ENCODE measurements at regions not wholly inside any gene's neighbourhood (a gene's known extent, or its start where the extent isn't known, plus 50 kb on each side); places are given as distances from the start of the nearest gene placed in this dataset.
"Not testable (repeated sequence)": the region's sequence is repeated elsewhere in the genome, so short reads cannot be mapped to it uniquely, and the experiment has no call there.

GRCh38 chr3:196141052-196141865, 59.4 kb upstream of the TFRC start:
- no peaks in the 10 kb centered on the region for H3K9me3 ChIP-seq (ENCODE audit: control insufficient read depth in 2 of 3, low read length in 3 of 3)
- Mint-ChIP-seq H3K4me3 (no peak overlapping the region), H3K9me3 (no peaks in the 10 kb centered on the region), H3K27me3 (no peaks in the 10 kb centered on the region), H3K4me1 (peaks cover 0 to 15% (median 4%) of the 10 kb centered on the region in 7 donors), H3K27ac (peak overlapping the region in 2 of 9 donors; percentile 65 to 76), H3K36me3 (no peaks in the 10 kb centered on the region)
- H3K27ac ChIP-seq (ENCODE audit: low read depth, low read length): no peak overlapping the region
- no peak overlapping the region for H3K4me3 ChIP-seq (ENCODE audit: low read length)
- no peaks in the 10 kb centered on the region for H3K36me3 ChIP-seq (ENCODE audit: control insufficient read depth in 2 of 3, insufficient read depth in 3 of 3, low read length in 3 of 3)
- CTCF ChIA-PET: no interaction called here
- DNase-seq (no peak), ATAC-seq (no peak)
- no peaks in the 10 kb centered on the region for H3K27me3 ChIP-seq (ENCODE audit: control insufficient read depth in 2 of 2, insufficient read depth in 2 of 2, low read length in 2 of 2)
- POLR2A ChIA-PET: no interaction called here
- intact Hi-C loops (cut with micrococcal nuclease): no loop called here
- no peaks in the 10 kb centered on the region for H3K4me1 ChIP-seq (ENCODE audit: control insufficient read depth in 2 of 2, insufficient read depth in 2 of 2, low read length in 2 of 2)

- H3K4me1 ChIP-seq (ENCODE audit: control insufficient read depth in 2 of 2, insufficient read depth in 2 of 2, low read length in 2 of 2): no peaks in the 10 kb centered on the region
- no peaks in the 10 kb centered on the region for H3K27me3 ChIP-seq (ENCODE audit: control insufficient read depth in 2 of 2, insufficient read depth in 2 of 2, low read length in 2 of 2)
- H3K4me1 Mint-ChIP-seq: peaks cover 0 to 20% (median 5%) of the 10 kb centered on the region in 7 donors
- H3K4me3 ChIP-seq (ENCODE audit: low read length): no peak overlapping the region
- DNase-seq: no peak
- intact Hi-C loops (cut with micrococcal nuclease): no loop called here
- H3K4me3 Mint-ChIP-seq: peak overlapping the region in 1 of 10 donors; percentile 16
- H3K27me3 Mint-ChIP-seq: no peaks in the 10 kb centered on the region
- H3K9me3 Mint-ChIP-seq: no peaks in the 10 kb centered on the region
- H3K9me3 ChIP-seq (ENCODE audit: control insufficient read depth in 2 of 3, low read length in 3 of 3): no peaks in the 10 kb centered on the region
- ChIA-PET CTCF (no interaction called here), POLR2A (no interaction called here)
- H3K27ac ChIP-seq (ENCODE audit: low read depth, low read length): no peak overlapping the region
- H3K36me3 Mint-ChIP-seq: no peaks in the 10 kb centered on the region
- no peaks in the 10 kb centered on the region for H3K36me3 ChIP-seq (ENCODE audit: control insufficient read depth in 2 of 3, insufficient read depth in 3 of 3, low read length in 3 of 3)
- H3K27ac Mint-ChIP-seq: peak overlapping the region in 1 of 9 donors; percentile 23
- ATAC-seq: no peak
Measured at GRCh38 chr3:196140224-196140623, 58.3 kb upstream of the TFRC start.

GRCh38 chr3:196139281-196139680, 57.4 kb upstream of the TFRC start:
- ATAC-seq (no peak), DNase-seq (no peak)
- ChIA-PET CTCF (no interaction called here), POLR2A (no interaction called here)
- no peaks in the 10 kb centered on the region for H3K36me3 ChIP-seq (ENCODE audit: control insufficient read depth in 2 of 3, insufficient read depth in 3 of 3, low read length in 3 of 3)
- Mint-ChIP-seq H3K4me1 (peaks cover 0 to 22% (median 5%) of the 10 kb centered on the region in 7 donors), H3K27me3 (no peaks in the 10 kb centered on the region), H3K9me3 (no peaks in the 10 kb centered on the region), H3K27ac (no peak overlapping the region), H3K4me3 (no peak overlapping the region), H3K36me3 (no peaks in the 10 kb centered on the region)
- no peaks in the 10 kb centered on the region for H3K27me3 ChIP-seq (ENCODE audit: control insufficient read depth in 2 of 2, insufficient read depth in 2 of 2, low read length in 2 of 2)
- no peaks in the 10 kb centered on the region for H3K4me1 ChIP-seq (ENCODE audit: control insufficient read depth in 2 of 2, insufficient read depth in 2 of 2, low read length in 2 of 2)
- no peak overlapping the region for H3K27ac ChIP-seq (ENCODE audit: low read depth, low read length)
- no peaks in the 10 kb centered on the region for H3K9me3 ChIP-seq (ENCODE audit: control insufficient read depth in 2 of 3, low read length in 3 of 3)
- intact Hi-C loops (cut with micrococcal nuclease): no loop called here
- H3K4me3 ChIP-seq (ENCODE audit: low read length): no peak overlapping the region

- no peaks in the 10 kb centered on the region for H3K9me3 ChIP-seq (ENCODE audit: control insufficient read depth in 2 of 3, low read length in 3 of 3)
- no peak overlapping the region for H3K27ac ChIP-seq (ENCODE audit: low read depth, low read length)
- H3K4me3 ChIP-seq (ENCODE audit: low read length): no peak overlapping the region
- H3K4me1 ChIP-seq (ENCODE audit: control insufficient read depth in 2 of 2, insufficient read depth in 2 of 2, low read length in 2 of 2): no peaks in the 10 kb centered on the region
- H3K36me3 ChIP-seq (ENCODE audit: control insufficient read depth in 2 of 3, insufficient read depth in 3 of 3, low read length in 3 of 3): no peaks in the 10 kb centered on the region
- intact Hi-C loops (cut with micrococcal nuclease): no loop called here
- POLR2A ChIA-PET: interaction anchor here (0.6 kb wide), 1 partner anchor 39 kb away, joined by 3 read pairs; no protein-coding TSS in a partner anchor
- Mint-ChIP-seq H3K4me1 (peaks cover 0 to 22% (median 5%) of the 10 kb centered on the region in 7 donors), H3K27me3 (no peaks in the 10 kb centered on the region), H3K4me3 (no peak overlapping the region), H3K27ac (peak overlapping the region in 1 of 9 donors; percentile 52), H3K36me3 (no peaks in the 10 kb centered on the region), H3K9me3 (no peaks in the 10 kb centered on the region)
- CTCF ChIA-PET: no interaction called here
- DNase-seq: no peak
- no peak for ATAC-seq
- no peaks in the 10 kb centered on the region for H3K27me3 ChIP-seq (ENCODE audit: control insufficient read depth in 2 of 2, insufficient read depth in 2 of 2, low read length in 2 of 2)
Measured at GRCh38 chr3:196138482-196139254, 56.8 kb upstream of the TFRC start.

- H3K27me3 Mint-ChIP-seq; ATAC-seq; H3K4me3 ChIP-seq (ENCODE audit: low read length); H3K27me3 ChIP-seq (ENCODE audit: control insufficient read depth in 2 of 2, insufficient read depth in 2 of 2, low read length in 2 of 2); H3K36me3 ChIP-seq (ENCODE audit: control insufficient read depth in 2 of 3, insufficient read depth in 3 of 3, low read length in 3 of 3); DNase-seq; CTCF ChIA-PET; H3K27ac ChIP-seq (ENCODE audit: low read depth, low read length); H3K9me3 Mint-ChIP-seq; H3K4me3 Mint-ChIP-seq; H3K36me3 Mint-ChIP-seq; H3K9me3 ChIP-seq (ENCODE audit: control insufficient read depth in 2 of 3, low read length in 3 of 3); H3K4me1 ChIP-seq (ENCODE audit: control insufficient read depth in 2 of 2, insufficient read depth in 2 of 2, low read length in 2 of 2); intact Hi-C loops (cut with micrococcal nuclease): not testable (repeated sequence)
- Mint-ChIP-seq H3K27ac (peak overlapping the region in 2 of 9 donors; percentile 16 to 38), H3K4me1 (peaks cover 0 to 21% (median 4%) of the 10 kb centered on the region in 7 donors)
- POLR2A ChIA-PET: interaction anchor here (0.7 kb wide), 1 partner anchor 118 kb away, joined by 6 read pairs; no protein-coding TSS in a partner anchor
Measured at GRCh38 chr3:196136640-196136989, 54.7 kb upstream of the TFRC start.

- no peak overlapping the region for H3K4me3 ChIP-seq (ENCODE audit: low read length)
- POLR2A ChIA-PET: interaction anchor here (0.7 kb wide), 2 partner anchors 119 to 209 kb away, joined by 5 to 6 read pairs; no protein-coding TSS in a partner anchor
- no peak overlapping the region for H3K27ac ChIP-seq (ENCODE audit: low read depth, low read length)
- Mint-ChIP-seq H3K4me1 (peaks cover 0 to 21% (median 4%) of the 10 kb centered on the region in 7 donors), H3K9me3 (peaks cover 0 to 2% (median 0%) of the 10 kb centered on the region in 11 donors), H3K36me3 (no peaks in the 10 kb centered on the region), H3K27me3 (no peaks in the 10 kb centered on the region), H3K4me3 (no peak overlapping the region), H3K27ac (peak overlapping the region in 2 of 9 donors; percentile 16 to 38)
- no peaks in the 10 kb centered on the region for H3K4me1 ChIP-seq (ENCODE audit: control insufficient read depth in 2 of 2, insufficient read depth in 2 of 2, low read length in 2 of 2)
- ATAC-seq (no peak), DNase-seq (no peak)
- no peaks in the 10 kb centered on the region for H3K9me3 ChIP-seq (ENCODE audit: control insufficient read depth in 2 of 3, low read length in 3 of 3)
- intact Hi-C loops (cut with micrococcal nuclease): no loop called here
- H3K36me3 ChIP-seq (ENCODE audit: control insufficient read depth in 2 of 3, insufficient read depth in 3 of 3, low read length in 3 of 3): no peaks in the 10 kb centered on the region
- CTCF ChIA-PET: no interaction called here
- H3K27me3 ChIP-seq (ENCODE audit: control insufficient read depth in 2 of 2, insufficient read depth in 2 of 2, low read length in 2 of 2): no peaks in the 10 kb centered on the region
Measured at GRCh38 chr3:196135693-196136639, 54.1 kb upstream of the TFRC start.

Data from naive thymus-derived CD4-positive, alpha-beta T cell (primary cell).